ENCODE measurements at regions not wholly inside any gene's neighbourhood (a gene's known extent, or its start where the extent isn't known, plus 50 kb on each side); places are given as distances from the start of the nearest gene placed in this dataset.

DNA sequence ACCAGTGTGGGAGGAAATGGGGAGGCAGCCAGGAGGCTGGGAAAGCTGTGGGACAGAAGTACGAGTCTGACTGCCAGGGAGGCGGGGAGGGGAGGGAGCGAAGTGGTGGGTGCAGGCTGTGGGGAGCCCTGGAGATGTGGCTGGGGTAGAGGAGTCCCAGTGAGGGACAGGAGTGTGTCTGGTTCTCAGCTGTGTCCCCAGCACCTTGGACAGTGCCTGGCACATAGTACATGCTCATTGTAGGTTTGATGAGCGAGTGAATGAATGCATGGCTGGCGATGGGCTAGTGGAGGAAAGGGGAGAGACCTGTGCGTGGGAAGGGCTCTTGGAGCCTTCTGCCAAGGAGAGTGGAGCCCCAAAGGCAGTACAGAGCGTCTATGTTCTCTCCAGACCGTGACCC, 104.1 kb downstream of the SIK1 start:
- Histone ChIP-seq H3K36me3 (replicated peaks in 1 of 2; ENCODE audit: control extremely low read depth in 1 of 2, control insufficient read depth in 1 of 2, extremely low read depth in 1 of 2, insufficient read depth in 2 of 2, low read length in 1 of 2) (no peaks in the 10 kb centered on the region), H2AFZ (ENCODE audit: insufficient read depth, low read depth, low read length, poor library complexity, severe bottlenecking) (no peak overlapping the region), H3K79me2 (ENCODE audit: control insufficient read depth, insufficient read depth, low read length) (no peaks in the 10 kb centered on the region), H3K27me3 (replicated peaks in 1 of 4; ENCODE audit: control extremely low read depth in 1 of 4, control insufficient read depth in 3 of 4, insufficient read depth in 4 of 4, low read length in 3 of 4) (peaks cover 0 to 2% (median 0%) of the 10 kb centered on the region in 4 experiments), H3K27ac (ENCODE audit: low read length in 2 of 2) (no peak overlapping the region), H4K20me1 (ENCODE audit: control insufficient read depth, insufficient read depth, low read length, poor library complexity, severe bottlenecking) (no peaks in the 10 kb centered on the region), H3K9me3 (ENCODE audit: control extremely low read depth in 1 of 3, control insufficient read depth in 2 of 3, insufficient read depth in 1 of 3, low read length in 2 of 3) (peaks cover 0 to 7% (median 7%) of the 10 kb centered on the region in 3 donors), H3K4me1 (ENCODE audit: control insufficient read depth in 2 of 2, insufficient read depth in 2 of 2, low read length in 2 of 2) (peaks cover 25 to 37% of the 10 kb centered on the region in 2 donors), H3K4me2 (replicated peaks; ENCODE audit: low read depth, low read length, poor library complexity, severe bottlenecking) (no peak overlapping the region), H3K9ac (ENCODE audit: low read length) (no peak overlapping the region), H3K4me3 (ENCODE audit: control extremely low read depth in 1 of 5, extremely low read depth in 1 of 5, insufficient read depth in 1 of 5, low read depth in 2 of 5, low read length in 4 of 5) (no peak overlapping the region)
- peaks cover 4% of the 10 kb centered on the region for H3K27me3 Mint-ChIP-seq
- H3K4me3 Mint-ChIP-seq, result no peak overlapping the region
- H3K9me3 Mint-ChIP-seq (ENCODE audit: insufficient read depth), result peaks cover 2% of the 10 kb centered on the region
- ChIA-PET POLR2A (no interaction called here), CTCF (no interaction called here)
- DNase-seq (no peak), ATAC-seq (ENCODE audit: low read depth) (no peak)
- intact Hi-C loops (cut with micrococcal nuclease), result no loop called here
- H3K27ac Mint-ChIP-seq, result peak overlapping the region; percentile 26
- peaks cover 28% of the 10 kb centered on the region for H3K4me1 Mint-ChIP-seq
- WGBS (ENCODE audit: insufficient coverage), result 94% methylated on average over 6 of the region's 8 CpGs
- TF ChIP-seq EZH2 (IDR thresholded peaks at IDR 0.05; ENCODE audit: borderline replicate concordance, insufficient read depth, low read depth, low read length, poor library complexity, severe bottlenecking), result no peak
- TF ChIP-seq, protein P1, sequence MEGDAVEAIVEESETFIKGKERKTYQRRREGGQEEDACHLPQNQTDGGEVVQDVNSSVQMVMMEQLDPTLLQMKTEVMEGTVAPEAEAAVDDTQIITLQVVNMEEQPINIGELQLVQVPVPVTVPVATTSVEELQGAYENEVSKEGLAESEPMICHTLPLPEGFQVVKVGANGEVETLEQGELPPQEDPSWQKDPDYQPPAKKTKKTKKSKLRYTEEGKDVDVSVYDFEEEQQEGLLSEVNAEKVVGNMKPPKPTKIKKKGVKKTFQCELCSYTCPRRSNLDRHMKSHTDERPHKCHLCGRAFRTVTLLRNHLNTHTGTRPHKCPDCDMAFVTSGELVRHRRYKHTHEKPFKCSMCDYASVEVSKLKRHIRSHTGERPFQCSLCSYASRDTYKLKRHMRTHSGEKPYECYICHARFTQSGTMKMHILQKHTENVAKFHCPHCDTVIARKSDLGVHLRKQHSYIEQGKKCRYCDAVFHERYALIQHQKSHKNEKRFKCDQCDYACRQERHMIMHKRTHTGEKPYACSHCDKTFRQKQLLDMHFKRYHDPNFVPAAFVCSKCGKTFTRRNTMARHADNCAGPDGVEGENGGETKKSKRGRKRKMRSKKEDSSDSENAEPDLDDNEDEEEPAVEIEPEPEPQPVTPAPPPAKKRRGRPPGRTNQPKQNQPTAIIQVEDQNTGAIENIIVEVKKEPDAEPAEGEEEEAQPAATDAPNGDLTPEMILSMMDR (IDR thresholded peaks at IDR 0.05), result no peak

DNA sequence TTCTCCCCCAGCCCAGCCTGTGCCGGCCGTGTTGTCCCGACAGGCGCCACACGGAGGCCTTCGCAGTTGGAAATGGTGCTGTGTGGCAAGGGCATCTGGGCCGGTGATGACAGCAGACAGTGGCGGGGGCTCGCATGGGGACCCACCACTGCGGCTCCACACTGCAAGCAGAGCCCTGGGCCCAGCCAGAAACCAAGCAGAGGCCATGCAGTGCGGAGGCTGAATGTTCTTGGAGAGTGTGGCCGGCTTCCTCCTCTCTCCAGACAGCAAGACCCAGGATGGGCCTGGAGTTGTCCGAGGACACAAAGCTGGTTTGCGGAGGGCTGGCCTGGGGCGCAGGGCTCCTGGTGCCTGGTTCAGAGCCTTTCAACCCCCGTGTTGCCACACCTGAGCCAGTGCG, 104.6 kb downstream of the SIK1 start:
- Mint-ChIP-seq H3K4me3 (no peak overlapping the region), H3K4me1 (peaks cover 28% of the 10 kb centered on the region)
- WGBS (ENCODE audit: insufficient coverage), result 96% methylated on average over 12 of the region's 17 CpGs

More for the DNA sequence above, 104.6 kb downstream of the SIK1 start:
- POLR2A ChIA-PET, result no interaction called here
- Histone ChIP-seq H3K27ac (ENCODE audit: low read length in 2 of 2) (no peak overlapping the region), H3K79me2 (ENCODE audit: control insufficient read depth, insufficient read depth, low read length) (no peaks in the 10 kb centered on the region), H2AFZ (ENCODE audit: insufficient read depth, low read depth, low read length, poor library complexity, severe bottlenecking) (no peak overlapping the region), H3K4me3 (ENCODE audit: control extremely low read depth in 1 of 5, extremely low read depth in 1 of 5, insufficient read depth in 1 of 5, low read depth in 2 of 5, low read length in 4 of 5) (no peak overlapping the region), H3K27me3 (replicated peaks in 1 of 4; ENCODE audit: control extremely low read depth in 1 of 4, control insufficient read depth in 3 of 4, insufficient read depth in 4 of 4, low read length in 3 of 4) (peaks cover 0 to 2% (median 0%) of the 10 kb centered on the region in 4 experiments), H3K4me2 (replicated peaks; ENCODE audit: low read depth, low read length, poor library complexity, severe bottlenecking) (no peak overlapping the region), H3K9ac (ENCODE audit: low read length) (no peak overlapping the region), H4K20me1 (ENCODE audit: control insufficient read depth, insufficient read depth, low read length, poor library complexity, severe bottlenecking) (no peaks in the 10 kb centered on the region), H3K9me3 (ENCODE audit: control extremely low read depth in 1 of 3, control insufficient read depth in 2 of 3, insufficient read depth in 1 of 3, low read length in 2 of 3) (peaks cover 0 to 12% (median 8%) of the 10 kb centered on the region in 3 donors), H3K4me1 (ENCODE audit: control insufficient read depth in 2 of 2, insufficient read depth in 2 of 2, low read length in 2 of 2) (peaks cover 25 to 37% of the 10 kb centered on the region in 2 donors), H3K36me3 (replicated peaks in 1 of 2; ENCODE audit: control extremely low read depth in 1 of 2, control insufficient read depth in 1 of 2, extremely low read depth in 1 of 2, insufficient read depth in 2 of 2, low read length in 1 of 2) (no peaks in the 10 kb centered on the region)
- ATAC-seq (ENCODE audit: low read depth), result no peak
- DNase-seq, result no peak
- H3K27ac Mint-ChIP-seq, result peak overlapping the region; percentile 26
- TF ChIP-seq, protein P1 (IDR thresholded peaks at IDR 0.05), result no peak
- TF ChIP-seq EZH2 (IDR thresholded peaks at IDR 0.05; ENCODE audit: borderline replicate concordance, insufficient read depth, low read depth, low read length, poor library complexity, severe bottlenecking), result no peak
- H3K9me3 Mint-ChIP-seq (ENCODE audit: insufficient read depth), result peaks cover 2% of the 10 kb centered on the region
- CTCF ChIA-PET, result no interaction called here
- intact Hi-C loops (cut with micrococcal nuclease), result no loop called here
- H3K27me3 Mint-ChIP-seq, result peaks cover 4% of the 10 kb centered on the region

All from B cell (primary cell).